Activated CD4-positive, alpha-beta memory T cell treated with anti-CD3 and anti-CD28 coated beads, Interleukin-2, amount 10 ng/mL, durations not matched to agents 7 days and 5 days (primary cell): ENCODE measurements at regions not wholly inside any gene's neighbourhood (a gene's known extent, or its start where the extent isn't known, plus 50 kb on each side); places are given as distances from the start of the nearest gene placed in this dataset.

Experiments
- CTCF ChIA-PET: fragments of 350-600 bp; sonication (Branson Sonifier 250); formaldehyde crosslinking; loops from one replicate; lab custom pipeline; 2021; ENCODE audit warnings: antibody characterized with exemption, inconsistent platforms; lab: Charles Lee
- POLR2A ChIA-PET: fragments of 350-600 bp; sonication (Branson Sonifier 250); formaldehyde crosslinking; loops from one replicate; lab custom pipeline; 2021; ENCODE audit warnings: antibody characterized with exemption; lab: Charles Lee
- DNase-seq: peaks from one replicate; pipeline ENCODE4 v3.0.0-alpha.2; 2020
- H3K27ac Mint-ChIP-seq: one replicate; pipeline ENCODE4 v1.8.0; 2021; ENCODE audit warnings: mild to moderate bottlenecking, mixed read lengths
- H3K27me3 Mint-ChIP-seq: one replicate; pipeline ENCODE4 v1.8.0; 2021; ENCODE audit warnings: mixed read lengths
- H3K36me3 Mint-ChIP-seq: one replicate; pipeline ENCODE4 v1.8.0; 2021; ENCODE audit warnings: low read depth, mixed read lengths
- H3K4me1 Mint-ChIP-seq: one replicate; pipeline ENCODE4 v1.8.0; 2021; ENCODE audit warnings: mixed read lengths
- H3K4me3 Mint-ChIP-seq: one replicate; pipeline ENCODE4 v1.8.0; 2021; ENCODE audit warnings: mild to moderate bottlenecking, mixed read lengths
- H3K9me3 Mint-ChIP-seq: one replicate; pipeline ENCODE4 v1.8.0; 2021; ENCODE audit warnings: mixed read lengths

DNA sequence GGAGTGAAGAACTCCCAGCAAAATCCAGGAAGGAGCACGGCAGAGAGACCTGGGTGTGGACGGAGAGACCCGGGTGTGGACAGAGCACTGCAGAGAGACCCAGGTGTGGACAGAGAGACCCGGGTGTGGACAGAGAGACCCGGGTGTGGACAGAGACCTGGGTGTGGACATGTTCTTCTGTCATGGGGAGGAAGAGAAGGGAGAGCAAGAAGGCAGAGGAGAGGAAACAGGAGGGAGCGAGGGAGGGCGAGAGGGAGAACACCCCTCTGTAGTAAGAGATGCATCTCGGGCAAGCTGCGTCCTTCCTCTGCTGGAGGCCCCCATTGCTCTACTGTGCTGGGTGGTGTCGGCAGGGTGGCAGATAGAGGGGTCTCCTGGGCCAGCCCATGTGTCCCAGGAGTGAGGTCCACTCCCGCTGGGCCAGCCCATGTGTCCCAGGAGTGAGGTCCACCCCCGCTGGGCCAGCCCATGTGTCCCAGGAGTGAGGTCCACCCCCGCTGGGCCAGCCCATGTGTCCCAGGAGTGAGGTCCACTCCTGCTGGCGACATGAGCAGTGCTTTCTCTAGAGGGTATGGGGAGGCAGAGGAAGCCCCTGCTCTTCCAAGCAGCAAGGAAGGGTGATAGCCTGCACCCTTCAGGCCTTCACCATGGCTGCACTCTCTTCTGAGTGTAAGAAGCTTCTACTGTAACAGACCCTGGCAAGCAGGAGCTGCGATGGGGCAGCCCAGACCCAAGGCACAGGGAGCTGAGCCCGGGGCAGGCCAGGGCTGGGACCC is 934.2 kb downstream of the BRD1 start:
- Mint-ChIP-seq H3K4me3 (no peak overlapping the region), H3K27me3 (no peaks in the 10 kb centered on the region), H3K27ac (no peak overlapping the region), H3K9me3 (no peaks in the 10 kb centered on the region), H3K4me1 (no peaks in the 10 kb centered on the region), H3K36me3 (no peaks in the 10 kb centered on the region)
- DNase-seq, result no peak
- POLR2A ChIA-PET, result no interaction called here
- CTCF ChIA-PET, result no interaction called here

DNA sequence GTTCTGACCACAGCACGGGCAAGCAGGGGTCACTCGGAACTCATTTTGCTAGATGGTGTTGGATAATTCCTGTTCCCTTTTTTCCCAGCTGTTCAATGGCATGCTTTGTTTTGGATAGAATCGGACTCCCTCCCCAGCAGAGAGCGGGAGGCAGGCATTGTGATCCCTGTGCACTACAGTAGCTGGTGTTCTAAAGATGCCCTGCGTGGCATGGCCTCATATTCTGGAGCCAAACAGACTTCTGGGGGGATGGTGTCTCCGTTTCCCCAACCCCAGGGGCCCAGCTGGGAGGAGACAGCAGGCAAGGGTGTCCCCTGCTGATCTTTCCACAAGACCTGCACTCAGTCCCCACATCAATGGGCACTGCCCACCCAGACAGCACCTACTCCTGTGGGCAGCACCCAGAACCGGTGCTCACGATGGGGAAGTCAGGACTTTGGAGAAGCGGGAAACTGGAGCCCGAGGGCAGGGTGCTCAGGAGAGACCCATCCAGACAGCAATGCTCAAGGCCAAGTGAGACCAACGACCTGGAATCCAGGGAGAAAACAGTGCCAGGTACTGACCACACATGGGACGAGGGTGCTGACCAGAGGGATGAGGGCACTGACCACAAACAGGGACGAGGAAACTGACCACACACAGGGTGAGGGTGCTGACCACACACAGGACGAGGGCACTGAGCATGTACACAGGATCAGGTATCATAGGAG is 934.9 kb downstream of the BRD1 start:
- H3K4me1 Mint-ChIP-seq, result no peaks in the 10 kb centered on the region
- ChIA-PET POLR2A (no interaction called here), CTCF (no interaction called here)
- H3K36me3 Mint-ChIP-seq, result no peaks in the 10 kb centered on the region
- H3K27me3 Mint-ChIP-seq, result no peaks in the 10 kb centered on the region
- no peak for DNase-seq
- H3K27ac Mint-ChIP-seq, result no peak overlapping the region
- H3K4me3 Mint-ChIP-seq, result no peak overlapping the region
- no peaks in the 10 kb centered on the region for H3K9me3 Mint-ChIP-seq

- DNase-seq, result no peak
- Mint-ChIP-seq H3K9me3 (no peaks in the 10 kb centered on the region), H3K36me3 (no peaks in the 10 kb centered on the region), H3K27ac (no peak overlapping the region), H3K4me1 (no peaks in the 10 kb centered on the region), H3K27me3 (no peaks in the 10 kb centered on the region), H3K4me3 (no peak overlapping the region)
- POLR2A ChIA-PET, result no interaction called here
- CTCF ChIA-PET, result no interaction called here
Observed at GRCh38 chr22:48891688-48892577, 935.7 kb downstream of the BRD1 start.

- Mint-ChIP-seq H3K27ac (no peak overlapping the region), H3K9me3 (no peaks in the 10 kb centered on the region), H3K36me3 (no peaks in the 10 kb centered on the region), H3K4me3 (no peak overlapping the region), H3K27me3 (no peaks in the 10 kb centered on the region), H3K4me1 (no peaks in the 10 kb centered on the region)
- no peak for DNase-seq
- ChIA-PET CTCF (no interaction called here), POLR2A (no interaction called here)
Observed at GRCh38 chr22:48890693-48891554, 936.7 kb downstream of the BRD1 start.

GRCh38 chr22:48889887-48890692 is 937.6 kb downstream of the BRD1 start:
- POLR2A ChIA-PET, result no interaction called here
- H3K4me1 Mint-ChIP-seq, result no peaks in the 10 kb centered on the region
- no peaks in the 10 kb centered on the region for H3K27me3 Mint-ChIP-seq
- H3K27ac Mint-ChIP-seq, result no peak overlapping the region
- no peak for DNase-seq
- no peak overlapping the region for H3K4me3 Mint-ChIP-seq
- no peaks in the 10 kb centered on the region for H3K9me3 Mint-ChIP-seq
- no peaks in the 10 kb centered on the region for H3K36me3 Mint-ChIP-seq
- CTCF ChIA-PET, result no interaction called here

- no peak for DNase-seq
- H3K4me1 Mint-ChIP-seq, result no peaks in the 10 kb centered on the region
- no peaks in the 10 kb centered on the region for H3K36me3 Mint-ChIP-seq
- no peaks in the 10 kb centered on the region for H3K9me3 Mint-ChIP-seq
- H3K4me3 Mint-ChIP-seq, result no peak overlapping the region
- H3K27ac Mint-ChIP-seq, result no peak overlapping the region
- POLR2A ChIA-PET, result no interaction called here
- no peaks in the 10 kb centered on the region for H3K27me3 Mint-ChIP-seq
- CTCF ChIA-PET, result no interaction called here
Observed at GRCh38 chr22:48889209-48889830, 938.4 kb downstream of the BRD1 start.

- H3K4me1 Mint-ChIP-seq, result no peaks in the 10 kb centered on the region
- DNase-seq, result no peak
- CTCF ChIA-PET, result no interaction called here
- POLR2A ChIA-PET, result no interaction called here
- H3K27ac Mint-ChIP-seq, result no peak overlapping the region
- no peaks in the 10 kb centered on the region for H3K36me3 Mint-ChIP-seq
- H3K4me3 Mint-ChIP-seq, result no peak overlapping the region
- no peaks in the 10 kb centered on the region for H3K27me3 Mint-ChIP-seq
- H3K9me3 Mint-ChIP-seq, result no peaks in the 10 kb centered on the region
Observed at GRCh38 chr22:48888466-48889208, 939.0 kb downstream of the BRD1 start.

- Mint-ChIP-seq H3K36me3 (no peaks in the 10 kb centered on the region), H3K9me3 (no peaks in the 10 kb centered on the region), H3K27ac (no peak overlapping the region), H3K4me1 (no peaks in the 10 kb centered on the region), H3K27me3 (no peaks in the 10 kb centered on the region), H3K4me3 (no peak overlapping the region)
- CTCF ChIA-PET, result no interaction called here
- no peak for DNase-seq
- POLR2A ChIA-PET, result no interaction called here
Observed at GRCh38 chr22:48887394-48888332, 940.0 kb downstream of the BRD1 start.

DNA sequence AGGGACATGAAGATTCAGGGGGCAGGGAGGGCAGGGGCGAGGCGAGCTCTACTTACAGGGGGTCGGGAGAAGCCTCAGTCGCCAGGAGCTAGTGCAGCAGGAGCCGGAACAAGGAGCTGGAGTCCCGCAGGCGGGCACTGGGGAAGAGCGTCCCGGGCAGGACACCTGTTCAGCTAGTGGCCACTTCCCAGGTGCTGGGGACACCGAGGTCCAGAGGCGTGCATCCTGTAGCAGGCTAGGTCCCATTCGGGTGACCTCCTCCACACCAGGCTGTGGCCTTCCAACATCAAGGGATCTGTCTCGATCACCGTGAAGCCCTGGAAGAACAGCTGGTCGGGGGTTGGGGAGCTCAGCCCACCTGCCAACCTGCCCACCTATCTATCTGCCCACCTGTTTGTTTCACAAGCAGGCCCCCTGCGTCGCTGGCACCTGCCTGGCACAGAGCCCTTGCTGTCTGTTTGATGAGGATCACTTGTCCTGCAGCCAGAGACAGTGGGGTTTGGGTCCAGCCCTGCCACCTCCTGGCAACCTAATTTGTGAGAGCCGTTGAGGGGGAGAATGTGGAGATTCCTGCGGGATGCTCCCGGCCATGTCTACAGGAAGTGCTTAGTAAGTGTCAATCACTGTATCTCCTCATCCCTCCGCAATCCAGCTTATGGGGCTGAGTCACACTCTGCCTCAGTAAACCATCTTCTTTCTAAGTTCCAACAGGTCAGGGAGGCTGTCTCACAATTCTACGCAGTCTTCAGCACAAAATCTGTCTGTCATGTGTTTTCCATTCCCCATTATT is 940.9 kb downstream of the BRD1 start:
- Mint-ChIP-seq H3K36me3 (no peaks in the 10 kb centered on the region), H3K4me1 (no peaks in the 10 kb centered on the region), H3K4me3 (no peak overlapping the region), H3K27me3 (no peaks in the 10 kb centered on the region), H3K9me3 (no peaks in the 10 kb centered on the region), H3K27ac (no peak overlapping the region)
- DNase-seq, result no peak
- ChIA-PET POLR2A (no interaction called here), CTCF (no interaction called here)

DNA sequence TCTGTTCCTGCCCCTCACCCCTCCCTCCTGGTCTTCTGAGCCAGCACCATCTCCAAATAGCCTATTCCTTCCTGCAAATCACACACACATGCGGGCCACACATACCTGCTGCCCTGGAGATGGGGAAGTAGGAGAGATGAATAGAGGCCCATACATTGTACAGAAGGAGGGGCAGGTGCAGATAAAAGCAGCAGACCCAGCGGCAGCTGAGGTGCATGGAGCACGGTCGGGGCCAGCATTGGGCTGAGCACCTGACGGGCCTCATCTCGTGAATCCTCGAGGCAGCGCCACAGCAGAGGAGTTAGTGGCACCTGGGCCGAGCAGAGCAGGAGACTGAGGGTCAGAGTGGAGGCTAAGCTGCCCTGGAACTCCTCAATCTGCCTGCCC is 941.8 kb downstream of the BRD1 start:
- no peak overlapping the region for H3K4me3 Mint-ChIP-seq
- H3K9me3 Mint-ChIP-seq, result no peaks in the 10 kb centered on the region
- H3K27ac Mint-ChIP-seq, result no peak overlapping the region
- CTCF ChIA-PET, result no interaction called here
- H3K4me1 Mint-ChIP-seq, result no peaks in the 10 kb centered on the region
- no peaks in the 10 kb centered on the region for H3K27me3 Mint-ChIP-seq
- H3K36me3 Mint-ChIP-seq, result no peaks in the 10 kb centered on the region
- POLR2A ChIA-PET, result no interaction called here
- DNase-seq, result no peak
